CD4-positive, CD25-positive, alpha-beta regulatory T cell (primary cell): ENCODE measurements at regions not wholly inside any gene's neighbourhood (a gene's known extent, or its start where the extent isn't known, plus 50 kb on each side); places are given as distances from the start of the nearest gene placed in this dataset.
A peak's percentile ranks its signal among the peaks of the same experiment; 100 is the strongest.
"Not testable (repeated sequence)": the region's sequence is repeated elsewhere in the genome, so short reads cannot be mapped to it uniquely, and the experiment has no call there.

Source experiments
- ATAC-seq, 2 donors: fragments of 150-1000 bp; cut with Tn5 transposase; one replicate each; pipeline ENCODE4 v1.10.0; 2021; ENCODE audit warnings: low read depth in 2 of 2, moderate number of reproducible peaks in 2 of 2, moderate library complexity in 1 of 2
- DNase-seq, 3 donors: peaks; one replicate each; pipeline versions ENCODE4 v3.0.0 to v3.0.0-alpha.2; 2012 to 2022; ENCODE audit warnings: mixed read lengths in 1 of 3
- H3K27ac ChIP-seq: one replicate; pipeline ENCODE4 v1.7.0; 2013; ENCODE audit warnings: mild to moderate bottlenecking, low read length; ENCODE audit not compliant: insufficient read depth, poor library complexity, severe bottlenecking
- H3K27me3 ChIP-seq: one replicate; pipeline ENCODE4 v1.7.0; 2013; ENCODE audit warnings: low read length; ENCODE audit not compliant: control insufficient read depth, insufficient read depth
- H3K36me3 ChIP-seq: one replicate; pipeline ENCODE4 v1.7.0; 2013; ENCODE audit warnings: mild to moderate bottlenecking, low read length, moderate library complexity; ENCODE audit not compliant: control insufficient read depth, insufficient read depth
- H3K4me1 ChIP-seq: 2 replicates; pipeline ENCODE4 v1.7.0; 2013; ENCODE audit warnings: mild to moderate bottlenecking, low read length; ENCODE audit not compliant: insufficient read depth, control insufficient read depth, poor library complexity, severe bottlenecking
- H3K4me3 ChIP-seq: one replicate; pipeline ENCODE4 v1.7.0; 2013; ENCODE audit warnings: low read depth, mild to moderate bottlenecking, low read length, moderate library complexity
- H3K9me3 ChIP-seq, 2 experiments: 1 replicate in 1 of 2; 2 replicates in 1 of 2; pipeline ENCODE4 v1.7.0; 2013; ENCODE audit warnings: low read length in 2 of 2, mild to moderate bottlenecking in 1 of 2, moderate library complexity in 1 of 2; ENCODE audit not compliant: control insufficient read depth in 2 of 2
- H3K27ac Mint-ChIP-seq, 3 donors: one replicate each; pipeline ENCODE4 v1.8.0; 2020 to 2022; ENCODE audit warnings: mild to moderate bottlenecking in 3 of 3, mixed read lengths in 3 of 3, moderate library complexity in 2 of 3
- H3K27me3 Mint-ChIP-seq: one replicate; pipeline ENCODE4 v1.8.0; 2022; ENCODE audit warnings: mild to moderate bottlenecking, mixed read lengths
- H3K36me3 Mint-ChIP-seq: one replicate; pipeline ENCODE4 v1.8.0; 2020; ENCODE audit warnings: mixed read lengths
- H3K4me1 Mint-ChIP-seq, 4 donors: one replicate each; pipeline ENCODE4 v1.8.0; 2020 to 2022; ENCODE audit warnings: mixed read lengths in 4 of 4, mild to moderate bottlenecking in 1 of 4
- H3K4me3 Mint-ChIP-seq, 4 donors: one replicate each; pipeline ENCODE4 v1.8.0; 2020 to 2022; ENCODE audit warnings: mild to moderate bottlenecking in 4 of 4, mixed read lengths in 4 of 4, moderate library complexity in 3 of 4
- H3K9me3 Mint-ChIP-seq, 7 donors: one replicate each; pipeline ENCODE4 v1.8.0; 2020 to 2022; ENCODE audit warnings: mixed read lengths in 7 of 7, mild to moderate bottlenecking in 3 of 7, moderate library complexity in 2 of 7

DNA sequence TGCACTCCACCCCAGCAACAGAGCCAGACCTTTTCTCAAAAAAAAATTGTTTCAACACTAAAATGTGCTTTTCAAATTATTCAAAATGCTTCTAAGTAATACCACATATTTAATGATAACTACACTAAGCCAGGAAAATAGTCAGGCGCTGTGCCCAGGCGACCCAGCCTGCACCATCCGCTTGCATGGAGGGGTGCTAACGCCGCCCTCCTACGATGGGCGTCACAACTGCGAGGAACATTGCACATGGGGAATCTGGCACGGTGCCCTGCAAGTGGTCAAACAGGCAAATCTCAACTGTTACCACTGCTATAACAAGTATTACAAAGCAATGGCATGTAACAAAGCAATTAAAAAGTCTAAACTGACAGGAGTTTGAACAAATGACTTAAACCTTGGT lies 131.7 kb upstream of the PTPN20 start:
- H3K27ac ChIP-seq, H3K36me3 ChIP-seq, H3K27ac Mint-ChIP-seq, H3K4me1 ChIP-seq, ATAC-seq, H3K9me3 ChIP-seq, H3K27me3 Mint-ChIP-seq, H3K36me3 Mint-ChIP-seq, H3K27me3 ChIP-seq, H3K4me3 Mint-ChIP-seq, DNase-seq, H3K9me3 Mint-ChIP-seq, H3K4me3 ChIP-seq, H3K4me1 Mint-ChIP-seq: not testable (repeated sequence)

DNA sequence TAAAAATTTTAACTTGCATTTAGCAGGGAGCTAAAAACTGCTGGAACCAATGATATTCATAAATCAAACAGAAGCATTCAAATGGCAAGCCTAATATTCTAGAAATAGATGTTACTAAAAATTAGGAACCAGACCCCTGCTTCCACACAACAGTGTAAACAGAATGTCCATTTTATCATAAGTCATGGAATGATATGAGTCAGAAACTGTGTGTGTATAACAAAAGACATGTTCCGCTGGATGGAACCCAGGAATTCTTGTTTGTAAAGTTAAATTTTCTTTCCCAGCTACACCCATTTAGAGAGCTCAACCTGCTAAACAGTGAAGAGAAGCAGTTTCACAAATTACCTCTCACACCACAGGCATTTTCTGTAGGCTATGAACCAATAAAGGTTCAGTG lies 131.1 kb upstream of the PTPN20 start:
- H3K4me1 ChIP-seq, H3K27ac ChIP-seq, H3K36me3 ChIP-seq, H3K4me3 ChIP-seq, H3K9me3 Mint-ChIP-seq, H3K4me3 Mint-ChIP-seq, ATAC-seq, DNase-seq, H3K27ac Mint-ChIP-seq, H3K4me1 Mint-ChIP-seq, H3K36me3 Mint-ChIP-seq, H3K27me3 Mint-ChIP-seq, H3K9me3 ChIP-seq, H3K27me3 ChIP-seq: not testable (repeated sequence)

DNA sequence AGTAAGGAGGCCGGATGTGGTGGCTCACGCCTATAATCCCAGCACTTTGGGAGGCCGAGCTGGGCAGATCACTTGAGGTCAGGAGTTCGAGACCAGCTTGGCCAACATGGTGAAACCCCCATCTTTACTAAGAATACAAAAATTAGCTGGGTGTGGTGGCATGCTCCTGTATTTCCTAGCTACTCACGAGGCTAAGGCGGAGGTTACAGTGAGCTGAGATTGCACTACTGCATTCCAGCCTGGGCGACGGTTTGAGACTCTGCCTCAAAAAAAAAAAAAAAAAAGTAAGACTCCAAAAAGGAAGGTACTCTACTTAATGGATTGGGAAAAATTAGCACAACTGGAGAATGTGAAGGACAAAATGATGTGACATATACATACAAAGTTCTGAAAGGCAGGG lies 130.2 kb upstream of the PTPN20 start:
- not testable (repeated sequence) for H3K4me3 Mint-ChIP-seq, H3K27me3 Mint-ChIP-seq, H3K27me3 ChIP-seq, H3K36me3 ChIP-seq, DNase-seq, ATAC-seq, H3K27ac Mint-ChIP-seq, H3K4me1 Mint-ChIP-seq, H3K4me1 ChIP-seq, H3K4me3 ChIP-seq, H3K9me3 Mint-ChIP-seq, H3K9me3 ChIP-seq, H3K36me3 Mint-ChIP-seq, H3K27ac ChIP-seq

DNA sequence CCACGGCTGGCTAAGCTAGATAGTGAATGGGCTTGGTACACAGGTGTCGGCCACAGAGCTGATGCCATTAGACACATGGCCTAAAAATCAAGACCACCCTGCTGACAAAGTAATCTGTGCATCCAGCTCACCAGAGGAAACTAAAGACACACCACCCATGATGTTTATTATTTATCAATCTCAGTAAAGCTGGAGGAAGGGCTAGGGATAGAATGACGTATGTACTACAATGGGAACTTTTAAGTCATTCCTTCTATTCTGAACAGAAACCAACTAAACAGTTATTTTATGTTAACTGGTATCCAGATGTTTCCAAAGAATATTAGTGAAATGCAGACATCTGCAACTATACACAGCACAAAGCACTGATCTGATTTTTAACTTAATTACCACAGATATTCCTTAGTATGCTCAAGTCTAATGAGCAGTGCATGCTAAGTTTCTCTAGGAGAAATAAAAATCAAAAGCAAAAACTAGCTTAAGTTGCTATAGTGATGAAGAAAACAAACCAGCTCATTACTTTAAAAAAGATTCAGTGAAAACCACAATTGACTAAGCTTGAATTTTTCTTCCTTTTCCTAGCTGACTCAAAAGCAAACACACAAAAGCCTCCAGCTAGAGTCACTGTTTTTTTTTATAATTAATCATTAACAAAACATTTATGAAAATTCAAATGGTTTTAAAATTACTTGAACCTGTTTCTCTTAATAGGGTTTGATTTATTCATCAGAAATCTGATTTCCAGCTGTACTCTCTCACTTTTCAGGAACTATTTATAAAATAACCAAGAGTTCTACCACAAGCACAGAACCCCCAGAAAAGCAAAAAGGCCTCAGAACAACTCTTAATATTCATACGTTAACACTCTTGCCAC lies 129.0 kb upstream of the PTPN20 start:
- not testable (repeated sequence) for H3K4me1 ChIP-seq, H3K27ac ChIP-seq, H3K4me1 Mint-ChIP-seq, H3K9me3 Mint-ChIP-seq, H3K36me3 ChIP-seq, H3K36me3 Mint-ChIP-seq, H3K9me3 ChIP-seq, H3K27me3 Mint-ChIP-seq, H3K4me3 Mint-ChIP-seq, DNase-seq, H3K27me3 ChIP-seq, H3K27ac Mint-ChIP-seq, H3K4me3 ChIP-seq, ATAC-seq

DNA sequence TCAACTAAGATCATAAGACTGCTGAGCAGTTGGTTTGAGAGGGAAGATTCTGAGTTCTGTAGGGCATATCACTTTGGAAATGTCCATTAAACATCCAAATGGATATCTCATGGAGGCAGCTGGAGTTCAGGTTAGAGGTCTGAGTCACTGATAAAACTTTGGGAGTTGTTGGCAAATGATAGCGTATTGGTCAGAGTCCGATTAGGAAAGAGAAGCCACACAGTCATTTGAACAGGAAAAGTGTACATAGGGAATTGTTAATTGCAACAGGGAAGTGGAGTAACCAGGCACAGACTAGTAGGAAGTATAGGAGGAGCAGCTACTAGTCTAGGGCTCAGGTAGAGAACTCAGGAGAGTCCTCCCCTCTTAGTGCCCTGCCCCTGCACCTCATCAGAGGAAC lies 126.6 kb upstream of the PTPN20 start:
- not testable (repeated sequence) for DNase-seq, H3K27ac ChIP-seq, ATAC-seq, H3K36me3 ChIP-seq, H3K4me1 ChIP-seq, H3K27ac Mint-ChIP-seq, H3K9me3 ChIP-seq, H3K36me3 Mint-ChIP-seq, H3K27me3 ChIP-seq, H3K27me3 Mint-ChIP-seq, H3K4me3 ChIP-seq, H3K4me3 Mint-ChIP-seq, H3K9me3 Mint-ChIP-seq
- peaks cover 0 to 11% (median 4%) of the 10 kb centered on the region in 4 donors for H3K4me1 Mint-ChIP-seq

DNA sequence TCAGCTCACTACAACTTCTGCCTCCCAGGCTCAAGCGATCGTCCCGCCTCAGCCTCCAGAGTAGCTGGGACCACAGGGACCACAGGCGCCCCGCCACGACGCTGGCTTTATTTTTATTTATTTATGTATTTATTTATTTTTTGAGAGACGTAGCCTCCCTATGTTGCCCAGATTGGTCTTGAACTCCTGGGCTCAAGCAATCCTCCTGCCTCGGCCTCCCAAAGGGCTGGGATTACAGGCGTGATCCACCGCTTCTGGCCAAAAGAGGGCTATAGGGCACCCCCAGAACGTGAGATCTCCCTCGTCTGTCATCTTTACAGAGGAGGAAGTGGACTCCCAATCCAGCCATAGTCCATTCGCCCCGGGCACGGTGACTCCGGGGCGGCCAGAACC lies 125.1 kb upstream of the PTPN20 start:
- H3K9me3 Mint-ChIP-seq, H3K4me1 ChIP-seq, DNase-seq, H3K27me3 Mint-ChIP-seq, H3K36me3 Mint-ChIP-seq, H3K9me3 ChIP-seq, H3K27ac ChIP-seq, H3K27me3 ChIP-seq, ATAC-seq, H3K4me3 ChIP-seq, H3K36me3 ChIP-seq: not testable (repeated sequence)
- H3K4me3 Mint-ChIP-seq = peak overlapping the region in 2 of 4 donors; percentile 52 to 73
- H3K27ac Mint-ChIP-seq = peak overlapping the region in 1 of 3 donors; percentile 48
- peaks cover 0 to 11% (median 4%) of the 10 kb centered on the region in 4 donors for H3K4me1 Mint-ChIP-seq

DNA sequence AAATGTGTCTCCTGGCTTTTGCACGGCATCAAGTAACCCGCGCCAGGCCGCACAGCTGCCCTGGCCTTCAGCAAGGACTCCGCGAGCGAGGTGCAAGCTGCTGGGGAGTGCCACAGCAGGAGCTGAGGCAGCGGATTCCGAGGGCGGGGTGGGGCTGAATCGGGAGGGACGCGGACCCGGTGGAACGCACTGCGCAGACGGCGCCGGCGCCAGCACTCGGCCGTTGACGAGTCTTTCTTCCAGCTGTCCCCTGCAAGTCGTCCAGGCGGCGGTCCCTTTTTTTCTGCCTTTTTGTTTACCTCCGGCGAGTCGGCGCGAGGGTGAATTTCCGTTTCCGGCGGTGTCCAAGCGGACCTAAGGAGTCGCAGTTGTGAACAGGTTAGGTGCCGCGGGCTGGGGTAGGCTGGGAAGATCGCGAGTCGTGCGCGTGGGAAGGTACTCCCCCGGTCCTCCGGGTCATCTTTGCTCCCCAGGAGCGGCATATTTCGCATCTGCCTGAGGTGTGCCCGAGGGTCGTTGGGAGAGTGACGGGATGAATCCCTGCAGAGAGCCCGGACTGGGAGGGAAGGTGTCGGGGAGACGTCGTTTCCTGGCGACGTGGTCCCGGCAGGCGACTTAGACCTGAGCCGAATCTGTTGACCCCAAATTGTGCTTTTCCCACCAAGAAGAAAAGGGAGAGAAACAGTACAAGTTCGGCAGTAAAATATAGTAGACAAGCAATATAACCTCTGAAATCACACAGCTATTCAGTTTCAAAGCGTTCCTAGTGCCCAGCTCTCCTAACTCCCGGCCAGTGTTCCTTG lies 124.5 kb upstream of the PTPN20 start:
- Histone ChIP-seq H3K4me3 (peak overlapping the region; percentile 69), H3K27ac (peak overlapping the region; percentile 14)
- not testable (repeated sequence) for H3K27me3 ChIP-seq, H3K36me3 Mint-ChIP-seq, H3K27me3 Mint-ChIP-seq, H3K4me1 ChIP-seq, H3K9me3 ChIP-seq, H3K36me3 ChIP-seq, H3K9me3 Mint-ChIP-seq
- peaks cover 0 to 11% (median 4%) of the 10 kb centered on the region in 4 donors for H3K4me1 Mint-ChIP-seq
- ATAC-seq = peak; percentile 57 to 59
- H3K27ac Mint-ChIP-seq = peak overlapping the region; percentile 87 to 94 (median 92)
- H3K4me3 Mint-ChIP-seq = peak overlapping the region; percentile 91 to 95 (median 94)
- peak; percentile 2 to 80 (median 41) for DNase-seq

DNA sequence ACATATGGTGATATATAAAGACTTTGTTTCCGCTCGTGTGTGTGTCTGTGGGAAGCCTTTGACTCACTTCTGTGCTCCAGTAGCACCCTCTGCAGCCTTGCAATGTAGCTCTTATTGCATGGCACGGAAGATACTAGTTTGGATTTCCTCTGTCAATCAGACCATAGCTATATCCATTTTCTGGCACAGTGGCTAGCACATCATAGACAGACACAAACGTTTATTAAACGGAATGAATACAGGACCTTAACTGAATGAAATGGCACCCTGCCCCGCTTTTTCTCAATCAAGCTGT lies 124.0 kb upstream of the PTPN20 start:
- Mint-ChIP-seq H3K9me3 (no peaks in the 10 kb centered on the region), H3K4me3 (peak overlapping the region; percentile 91 to 95 (median 94)), H3K27me3 (no peaks in the 10 kb centered on the region), H3K36me3 (no peaks in the 10 kb centered on the region), H3K27ac (peak overlapping the region; percentile 87 to 94 (median 92)), H3K4me1 (peaks cover 0 to 8% (median 4%) of the 10 kb centered on the region in 4 donors)
- Histone ChIP-seq H3K27me3 (no peaks in the 10 kb centered on the region), H3K4me3 (peak overlapping the region; percentile 69), H3K4me1 (no peaks in the 10 kb centered on the region), H3K36me3 (no peaks in the 10 kb centered on the region), H3K9me3 (no peaks in the 10 kb centered on the region), H3K27ac (no peak overlapping the region)
- peak; percentile 71 to 78 for ATAC-seq
- peak in 2 of 3 donors; percentile 20 to 48 for DNase-seq
